Ammon's horn (tissue), 1 donor: ENCODE measurements at regions not wholly inside any gene's neighbourhood (a gene's known extent, or its start where the extent isn't known, plus 50 kb on each side); places are given as distances from the start of the nearest gene placed in this dataset.
"Not testable (repeated sequence)": the region's sequence is repeated elsewhere in the genome, so short reads cannot be mapped to it uniquely, and the experiment has no call there.

Source experiments
- DNase-seq: peaks from one replicate; pipeline ENCODE4 v3.0.0-alpha.2; 2016; ENCODE audit warnings: low spot score

DNA sequence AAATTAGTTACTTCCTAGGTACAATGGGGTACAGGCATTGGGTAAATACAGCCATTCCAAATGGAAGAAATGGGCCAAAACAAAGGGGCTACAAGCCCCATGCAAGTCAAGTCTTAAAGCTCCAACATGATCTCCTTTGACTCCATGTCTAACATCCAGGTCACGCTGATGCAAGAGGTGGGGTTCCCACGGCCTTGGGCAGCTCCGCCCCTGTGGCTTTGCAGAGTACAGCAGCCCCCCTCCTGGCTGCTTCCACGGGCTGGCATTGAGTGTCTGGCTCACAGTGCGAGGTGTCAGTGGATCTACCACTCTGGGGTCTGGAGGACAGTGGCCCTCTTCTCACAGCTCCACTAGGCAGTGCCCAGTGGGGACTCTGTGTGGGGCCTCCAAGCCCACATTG lies 109.4 kb upstream of the SFSWAP start:
- DNase-seq, result not testable (repeated sequence)

DNA sequence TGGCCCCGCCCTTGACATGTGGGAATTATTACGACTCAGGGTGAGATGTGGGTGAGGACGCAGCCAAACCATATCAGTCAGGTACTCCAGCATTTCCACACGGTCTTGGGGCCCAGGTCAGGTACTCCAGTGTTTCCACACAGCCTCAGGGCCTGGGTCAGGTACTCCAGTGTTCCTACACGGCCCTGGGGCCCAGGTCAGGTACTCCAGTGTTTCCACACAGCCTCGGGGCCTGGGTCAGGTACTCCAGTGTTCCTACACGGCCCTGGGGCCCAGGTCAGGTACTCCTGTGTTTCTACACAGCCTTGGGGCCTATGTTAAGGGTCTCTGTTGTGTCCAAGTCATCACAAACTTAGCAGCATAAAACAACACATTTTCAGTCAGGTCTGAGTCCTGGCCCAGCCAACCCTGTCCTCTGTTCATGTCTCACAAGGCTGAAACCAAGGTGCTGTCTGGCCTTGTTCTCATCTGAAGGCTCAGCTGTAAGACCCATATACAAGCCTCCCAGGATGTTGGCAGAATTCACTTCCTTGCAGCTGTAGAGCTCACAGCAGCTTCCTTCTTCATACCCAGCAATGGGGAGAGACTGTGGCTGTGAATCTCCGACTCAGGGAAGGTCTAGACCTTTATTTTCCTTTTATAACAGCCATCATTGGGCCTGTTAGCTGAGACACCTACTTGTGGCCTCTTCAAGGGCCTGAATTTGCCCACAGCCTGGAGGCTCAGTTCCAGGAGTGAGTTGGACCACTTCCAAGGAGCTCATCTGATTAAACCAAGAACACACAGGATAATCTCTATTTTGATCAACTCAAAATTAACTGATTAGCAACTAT lies 107.6 kb upstream of the SFSWAP start:
- DNase-seq, result no peak

GRCh38 chr12:131603939-131604795 lies 106.7 kb upstream of the SFSWAP start:
- DNase-seq, result no peak

DNA sequence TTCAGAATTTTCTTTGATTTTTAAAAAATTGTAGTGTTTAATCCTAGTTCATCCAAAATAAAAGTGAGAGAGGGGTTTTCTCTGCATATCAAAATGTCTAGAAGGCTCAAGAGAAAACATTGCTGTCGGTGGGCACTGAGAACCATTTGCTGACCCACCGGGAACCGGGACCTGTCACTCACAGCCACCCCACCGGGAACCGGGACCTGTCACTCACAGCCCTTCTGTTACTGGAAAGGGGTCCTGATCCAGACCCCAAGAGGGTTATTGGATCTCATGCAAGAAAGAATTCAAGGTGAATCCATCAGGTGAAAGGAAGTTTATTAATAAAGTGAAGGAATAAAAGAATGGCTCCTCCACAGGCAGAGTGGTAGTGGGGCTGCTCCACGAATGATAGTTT lies 106.0 kb upstream of the SFSWAP start:
- DNase-seq, result no peak

- no peak for DNase-seq
Observed at GRCh38 chr12:131605304-131605829, 105.5 kb upstream of the SFSWAP start.

DNA sequence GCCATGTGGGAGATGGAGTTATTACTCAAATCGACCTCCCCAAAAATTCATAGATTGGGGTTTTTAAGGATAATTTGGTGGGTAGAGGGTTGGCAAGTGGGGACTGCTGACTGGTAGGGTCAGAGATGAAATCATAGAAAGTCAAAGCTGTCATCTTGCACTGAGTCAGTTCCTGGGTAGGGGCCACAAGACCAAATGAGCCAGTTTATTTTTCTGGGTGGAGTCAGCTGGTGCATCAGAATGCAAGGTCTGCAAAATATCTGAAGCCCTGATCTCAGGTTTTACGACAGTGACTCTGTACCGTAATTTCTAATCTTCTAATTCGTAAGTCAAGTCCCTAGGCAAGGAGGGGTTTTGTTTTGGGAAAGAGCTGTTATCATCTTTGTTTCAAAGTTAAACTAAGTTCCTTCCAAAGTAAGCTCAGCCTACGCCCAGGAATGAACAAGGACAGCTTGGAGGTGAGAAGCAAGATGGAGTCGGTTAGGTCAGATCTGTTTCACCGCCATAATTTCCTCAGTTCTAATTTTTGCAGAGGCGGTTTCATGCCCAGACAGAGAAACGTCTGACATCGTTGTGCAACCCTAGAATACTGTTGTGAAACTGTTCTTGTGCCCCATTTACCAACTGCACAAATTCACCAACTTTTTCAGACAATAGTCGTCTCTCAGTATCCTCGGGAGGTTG lies 104.5 kb upstream of the SFSWAP start:
- no peak for DNase-seq

GRCh38 chr12:131607658-131608447 lies 103.0 kb upstream of the SFSWAP start:
- no peak for DNase-seq

- peak; percentile 87 for DNase-seq
Observed at GRCh38 chr12:131608740-131609690, 101.9 kb upstream of the SFSWAP start.

GRCh38 chr12:131609762-131610161 lies 101.1 kb upstream of the SFSWAP start:
- no peak for DNase-seq

DNA sequence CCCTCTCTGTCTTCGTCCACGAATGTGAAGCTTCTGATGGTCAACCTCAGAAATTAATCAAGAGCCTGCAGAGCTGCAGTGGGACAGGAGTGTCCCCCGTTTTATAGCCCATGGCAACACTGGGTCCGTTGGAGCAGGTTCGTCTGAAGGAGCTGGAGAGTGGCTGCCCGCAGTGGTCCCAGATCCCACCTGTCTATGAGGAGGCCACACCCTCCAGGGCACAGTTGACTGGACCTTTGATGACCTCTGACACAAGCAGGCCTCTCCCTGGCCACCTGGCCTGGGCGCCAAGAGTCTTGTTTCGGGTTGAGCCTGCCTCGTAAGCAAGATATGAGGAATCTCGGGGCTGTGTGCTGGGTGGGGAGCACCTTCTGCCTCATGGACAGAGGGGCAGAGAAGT lies 100.7 kb upstream of the SFSWAP start:
- DNase-seq, result no peak

- no peak for DNase-seq
Observed at GRCh38 chr12:131610891-131611290, 100.0 kb upstream of the SFSWAP start.

GRCh38 chr12:131611416-131612091 lies 99.3 kb upstream of the SFSWAP start:
- DNase-seq, result no peak

DNA sequence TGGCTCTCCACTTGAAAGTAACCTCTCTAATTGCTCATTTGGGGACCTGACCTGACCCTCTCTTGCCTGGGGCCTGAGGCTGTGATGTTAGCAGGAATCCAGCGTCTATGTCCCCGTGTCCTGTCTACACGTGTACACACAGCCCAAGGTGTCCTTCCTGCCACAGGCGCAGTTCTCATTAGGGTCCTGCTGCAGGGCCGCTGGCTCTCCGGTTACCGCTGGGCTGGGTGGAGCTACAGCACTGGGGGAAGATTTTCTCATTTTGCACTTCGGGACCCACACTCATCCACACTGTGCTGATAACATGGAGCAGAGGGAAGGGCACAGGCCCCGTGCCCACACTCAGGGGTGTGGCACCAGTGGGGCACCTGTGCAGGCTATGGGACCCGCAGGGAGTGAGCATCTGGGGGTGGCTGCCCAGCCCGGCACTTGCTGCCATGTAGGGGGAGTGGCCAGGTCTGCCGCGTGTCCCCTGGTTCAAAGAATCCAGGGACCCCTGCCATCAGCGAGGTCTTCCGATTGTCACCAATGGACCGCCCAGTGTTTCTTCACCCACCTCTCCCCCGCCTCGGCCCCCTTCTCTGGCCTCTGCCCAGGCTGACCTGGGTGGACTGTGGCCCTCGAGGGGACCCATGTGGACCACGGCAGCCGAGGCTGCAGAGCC lies 98.7 kb upstream of the SFSWAP start:
- DNase-seq, result no peak

GRCh38 chr12:131613186-131613585 lies 97.7 kb upstream of the SFSWAP start:
- no peak for DNase-seq

DNA sequence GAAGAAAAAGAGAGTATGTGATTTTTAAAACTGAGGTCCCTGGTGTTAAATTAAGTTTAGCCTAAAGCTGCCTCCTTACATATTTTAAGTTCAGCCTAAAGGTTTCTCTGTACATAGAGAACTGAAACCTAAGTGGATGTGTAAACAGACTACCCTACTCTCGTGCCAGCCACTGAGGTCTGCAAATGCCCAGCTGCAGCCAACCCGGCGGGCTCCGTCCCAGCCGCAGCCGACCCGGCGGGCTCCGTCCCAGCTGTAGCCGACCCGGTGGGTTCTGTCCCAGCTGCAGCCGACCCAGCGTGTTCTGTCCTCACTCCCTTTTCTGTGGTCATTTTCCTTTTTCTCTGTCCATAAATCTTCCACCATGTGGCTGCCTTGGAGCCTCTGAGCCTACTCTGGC lies 97.2 kb upstream of the SFSWAP start:
- no peak for DNase-seq

DNA sequence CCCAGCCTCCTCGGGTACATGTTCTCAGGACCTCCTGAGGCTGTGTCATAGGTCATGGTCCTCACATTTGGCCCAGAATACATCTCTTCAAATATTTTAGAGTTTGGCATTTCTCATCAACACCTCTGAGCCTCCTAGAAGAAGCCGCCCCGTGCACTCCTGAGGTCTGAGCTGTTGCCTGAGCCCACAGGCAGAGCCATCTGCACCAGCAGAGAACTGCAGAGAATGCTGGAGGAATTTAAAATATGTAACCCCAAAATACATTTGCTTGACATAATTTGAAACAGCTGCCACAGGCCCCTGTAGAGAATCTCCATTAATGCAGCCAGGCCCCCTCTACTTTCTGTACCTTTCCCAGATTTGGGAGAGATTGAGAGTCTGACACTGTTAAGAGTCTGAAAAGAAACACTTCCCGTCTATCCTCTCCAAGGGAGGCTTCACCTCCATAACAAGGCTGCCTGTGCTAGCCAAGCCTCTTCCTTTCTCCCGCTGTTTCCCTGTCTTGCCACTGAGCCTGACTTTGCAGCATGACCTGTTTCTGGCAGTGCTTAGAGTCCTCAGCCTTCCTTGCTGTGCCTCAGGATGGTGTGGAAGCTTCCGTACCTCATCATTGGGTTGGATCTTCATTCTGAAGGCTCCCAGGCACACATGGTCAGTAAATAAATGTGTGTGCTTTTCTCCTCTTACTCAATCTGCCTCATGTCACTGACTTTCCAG lies 95.4 kb upstream of the SFSWAP start:
- DNase-seq, result no peak

- DNase-seq, result no peak
Observed at GRCh38 chr12:131616043-131616700, 94.7 kb upstream of the SFSWAP start.

- no peak for DNase-seq
Observed at GRCh38 chr12:131616738-131617137, 94.2 kb upstream of the SFSWAP start.
